ENCODE measurements at regions not wholly inside any gene's neighbourhood (a gene's known extent, or its start where the extent isn't known, plus 50 kb on each side); places are given as distances from the start of the nearest gene placed in this dataset.

DNA sequence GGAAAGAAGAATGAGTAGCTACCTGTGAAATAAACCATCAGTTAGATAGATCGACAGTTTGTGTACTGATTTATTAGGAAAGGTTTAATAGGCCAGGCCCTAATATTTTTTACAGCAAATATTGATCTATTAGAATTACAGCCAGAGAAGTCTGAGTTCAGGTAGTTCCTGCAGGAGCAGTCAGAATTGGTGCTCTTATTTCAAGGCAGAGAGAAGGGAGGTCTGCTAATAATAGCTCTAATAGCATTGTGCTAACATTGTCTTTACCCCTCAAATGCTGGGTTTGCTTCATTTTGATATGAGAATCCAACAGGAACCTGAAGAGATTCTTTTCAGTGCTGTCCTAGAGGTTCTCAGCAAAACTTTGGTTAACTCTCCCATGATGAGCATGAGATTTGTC lies 343.8 kb upstream of the NAV3 start:
- DNase-seq = no peak

DNA sequence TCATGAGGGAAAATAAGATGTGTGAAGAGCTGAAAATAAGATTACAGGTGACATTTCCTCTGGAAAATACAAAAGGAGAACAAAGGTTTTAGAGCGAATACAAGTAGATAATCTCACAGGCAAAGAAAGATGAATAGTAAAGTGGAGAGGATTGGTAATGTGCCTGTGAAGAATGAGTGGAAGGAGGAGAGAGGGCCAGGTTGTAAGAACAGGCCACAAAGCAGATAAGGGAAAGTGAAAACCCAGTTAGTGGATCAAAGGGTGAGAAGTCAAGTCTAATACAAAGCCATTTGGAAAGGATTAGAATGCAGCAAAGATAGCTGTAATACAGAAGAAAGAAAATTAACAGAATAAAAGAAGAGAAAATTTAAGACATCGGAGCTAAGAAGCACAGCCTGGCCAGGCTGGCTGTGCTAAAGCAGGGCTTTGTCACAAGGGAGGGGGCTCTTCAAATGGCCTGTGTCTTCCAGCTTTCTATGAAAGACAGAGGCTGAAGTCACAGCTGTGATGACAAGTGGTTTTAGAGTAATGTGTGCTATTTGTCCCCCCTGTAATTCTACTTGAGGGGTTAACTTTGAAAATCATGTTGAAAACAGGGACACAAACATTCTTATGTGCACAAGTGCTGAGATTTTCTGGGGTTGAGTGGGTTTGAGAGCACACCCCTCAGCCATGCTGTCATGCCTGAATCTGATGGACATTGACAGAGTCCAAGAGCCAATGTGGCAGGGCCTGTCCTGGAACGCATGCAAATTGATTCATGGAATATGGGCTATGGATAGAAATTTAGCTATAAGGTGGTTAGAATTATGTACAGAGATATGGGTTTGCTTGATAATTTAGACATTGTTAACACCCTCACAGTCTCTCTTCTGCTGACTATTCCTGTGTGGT lies 344.5 kb upstream of the NAV3 start:
- no peak for DNase-seq

- no peak for DNase-seq
Measured at GRCh38 chr12:77481687-77482086, 349.0 kb upstream of the NAV3 start.

GRCh38 chr12:77477907-77478533 lies 352.7 kb upstream of the NAV3 start:
- DNase-seq = no peak

- DNase-seq = no peak
Measured at GRCh38 chr12:77471801-77472200, 358.9 kb upstream of the NAV3 start.

DNA sequence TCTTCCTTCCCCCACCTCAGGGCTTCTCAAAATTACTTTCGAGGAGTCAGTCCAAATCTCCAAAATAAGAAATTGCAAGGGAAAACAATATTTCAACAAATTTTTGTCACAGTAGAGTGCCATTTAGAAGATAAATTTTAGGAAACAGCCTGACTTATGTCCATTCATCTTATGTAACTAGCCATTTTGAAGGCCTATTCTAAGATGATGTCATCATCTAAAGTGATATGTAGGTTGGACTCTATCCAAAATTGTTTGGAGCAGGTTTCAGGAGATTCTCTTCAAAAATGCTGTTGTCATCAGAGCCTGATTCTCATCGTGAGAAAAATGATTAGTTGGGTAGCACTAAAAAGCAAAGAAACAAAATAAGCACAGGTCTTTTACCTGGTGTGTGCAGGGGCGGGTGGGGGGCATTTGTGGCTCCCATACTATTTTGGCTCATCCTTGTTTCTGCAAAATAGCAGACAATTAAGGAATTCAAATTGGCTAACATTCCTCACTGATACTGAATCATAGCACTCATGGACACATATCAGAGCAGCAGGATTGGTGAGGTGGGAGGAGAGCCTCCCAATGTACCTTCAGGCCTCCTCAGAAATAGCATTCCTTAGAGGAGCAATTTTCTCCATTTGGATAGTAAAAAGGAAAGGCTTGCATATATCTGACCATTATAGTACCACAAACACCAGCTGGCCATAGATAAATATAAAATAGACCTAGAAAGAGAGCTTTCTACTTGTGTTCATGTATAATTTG lies 360.9 kb upstream of the NAV3 start:
- no peak for DNase-seq

- DNase-seq = no peak
Measured at GRCh38 chr12:77442633-77443032, 377.3 kb upstream of the E2F7 start.

DNA sequence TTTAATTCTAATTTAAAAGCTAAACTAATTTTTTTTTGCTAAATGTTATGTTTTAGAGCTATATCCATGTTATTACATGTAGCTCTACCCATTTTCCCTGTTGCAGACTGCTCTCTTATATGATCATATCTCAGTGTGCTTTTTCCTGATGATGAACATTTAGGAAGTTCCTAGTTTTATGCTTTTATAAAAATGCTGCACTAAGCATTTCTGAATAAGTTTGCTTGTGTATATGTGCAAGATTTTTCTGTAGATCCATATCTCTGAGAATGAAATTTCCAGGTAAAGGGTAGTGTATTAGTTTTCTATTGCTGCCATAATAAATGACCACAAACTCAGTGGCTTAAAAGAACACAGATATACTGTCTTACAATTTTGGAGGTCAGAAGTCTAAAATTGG lies 374.4 kb upstream of the E2F7 start:
- DNase-seq = no peak

DNA sequence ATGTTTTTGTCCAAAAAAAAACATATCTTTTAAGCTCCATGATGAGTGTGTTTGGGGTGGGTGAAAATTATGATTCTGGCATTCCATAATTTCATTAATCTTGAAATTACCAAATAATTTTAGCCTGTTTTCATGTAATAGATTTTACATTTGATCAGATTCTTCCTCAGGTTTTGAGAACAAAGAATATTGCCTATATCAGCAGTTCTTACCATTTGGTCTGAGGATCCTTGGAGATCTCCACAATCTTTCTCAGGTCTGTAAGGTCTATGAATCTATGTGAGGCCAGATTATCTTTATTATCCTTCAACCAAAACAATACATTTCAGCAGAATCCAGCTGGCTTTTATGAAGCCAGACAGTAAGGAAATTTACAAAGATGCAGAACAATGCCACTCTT lies 373.3 kb upstream of the E2F7 start:
- DNase-seq = no peak

DNA sequence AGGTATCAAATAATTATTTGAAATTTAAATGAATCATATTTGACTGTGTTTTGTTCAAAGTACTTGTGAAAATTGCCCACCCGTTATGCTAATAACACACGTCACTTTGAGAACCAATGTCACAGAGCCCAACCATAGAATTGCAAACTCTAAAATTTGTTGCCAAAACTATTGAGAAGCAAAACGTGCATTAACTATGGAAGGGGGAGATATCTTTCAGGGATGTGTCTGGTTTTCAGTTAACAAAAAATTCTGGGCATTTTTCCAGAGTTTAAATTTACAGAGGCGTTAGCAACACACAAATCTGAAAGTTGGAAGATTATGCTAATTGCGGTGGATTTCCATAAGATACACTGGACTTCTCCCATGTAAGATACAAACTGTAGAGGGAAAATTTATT lies 371.8 kb upstream of the E2F7 start:
- DNase-seq = no peak

DNA sequence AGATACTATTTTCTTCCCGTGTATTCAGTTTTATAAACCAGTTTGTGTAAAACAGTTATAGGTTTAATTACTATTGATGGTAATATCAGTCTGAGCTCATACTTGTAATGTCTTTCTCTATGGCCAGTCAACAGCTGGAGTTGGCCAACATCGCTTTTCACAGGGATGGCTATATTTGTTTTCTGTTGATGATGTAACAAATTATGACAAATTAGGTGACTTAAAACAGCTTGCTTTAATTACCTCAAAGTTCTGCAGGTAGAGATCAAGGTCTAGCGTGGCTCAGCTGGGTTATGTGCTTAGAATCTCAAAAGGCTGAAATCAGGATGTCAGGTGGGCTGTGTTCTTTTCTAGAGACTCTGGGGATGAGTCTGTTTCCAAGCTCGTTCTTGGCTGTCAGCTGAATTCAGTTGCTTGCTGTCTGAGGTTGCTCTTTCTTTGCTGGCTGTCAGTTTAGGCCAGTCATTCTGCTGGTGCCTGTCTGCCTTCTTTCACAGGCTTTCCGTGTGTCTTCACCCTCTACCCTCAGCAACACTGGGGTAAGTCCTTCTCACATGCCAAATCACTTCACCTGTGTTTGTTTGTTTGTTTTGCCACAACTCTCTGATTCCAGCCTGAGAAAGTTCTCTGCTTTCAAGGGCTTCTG lies 370.2 kb upstream of the E2F7 start:
- no peak for DNase-seq

GRCh38 chr12:77433799-77434198 lies 368.4 kb upstream of the E2F7 start:
- no peak for DNase-seq

- DNase-seq = no peak
Measured at GRCh38 chr12:77429426-77429825, 364.1 kb upstream of the E2F7 start.

GRCh38 chr12:77421152-77421551 lies 355.8 kb upstream of the E2F7 start:
- no peak for DNase-seq

- DNase-seq = no peak
Measured at GRCh38 chr12:77409551-77409950, 344.2 kb upstream of the E2F7 start.

DNA sequence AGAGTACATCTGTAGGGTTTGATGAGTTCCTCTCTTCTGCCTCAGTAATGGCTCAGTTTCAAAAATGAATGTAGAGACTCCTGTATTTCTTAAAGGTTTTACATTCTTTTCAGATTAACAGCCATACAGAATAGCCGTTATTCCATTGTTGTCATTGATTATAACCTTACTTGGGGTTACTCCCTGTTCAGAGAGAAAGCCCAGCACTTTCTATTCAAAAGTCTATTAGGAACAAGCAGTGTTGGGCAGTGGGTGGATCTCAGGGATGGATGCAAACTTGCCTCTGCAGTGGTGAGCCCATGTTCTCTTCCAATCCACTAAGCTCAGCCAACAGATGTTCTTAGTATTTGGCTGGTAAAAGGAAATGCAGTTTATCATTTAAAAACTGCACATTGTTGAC lies 342.6 kb upstream of the E2F7 start:
- no peak for DNase-seq

- no peak for DNase-seq
Measured at GRCh38 chr12:77406219-77406905, 341.0 kb upstream of the E2F7 start.

- DNase-seq = no peak
Measured at GRCh38 chr12:77402716-77403115, 337.3 kb upstream of the E2F7 start.

- no peak for DNase-seq
Measured at GRCh38 chr12:77401770-77402081, 336.4 kb upstream of the E2F7 start.

DNA sequence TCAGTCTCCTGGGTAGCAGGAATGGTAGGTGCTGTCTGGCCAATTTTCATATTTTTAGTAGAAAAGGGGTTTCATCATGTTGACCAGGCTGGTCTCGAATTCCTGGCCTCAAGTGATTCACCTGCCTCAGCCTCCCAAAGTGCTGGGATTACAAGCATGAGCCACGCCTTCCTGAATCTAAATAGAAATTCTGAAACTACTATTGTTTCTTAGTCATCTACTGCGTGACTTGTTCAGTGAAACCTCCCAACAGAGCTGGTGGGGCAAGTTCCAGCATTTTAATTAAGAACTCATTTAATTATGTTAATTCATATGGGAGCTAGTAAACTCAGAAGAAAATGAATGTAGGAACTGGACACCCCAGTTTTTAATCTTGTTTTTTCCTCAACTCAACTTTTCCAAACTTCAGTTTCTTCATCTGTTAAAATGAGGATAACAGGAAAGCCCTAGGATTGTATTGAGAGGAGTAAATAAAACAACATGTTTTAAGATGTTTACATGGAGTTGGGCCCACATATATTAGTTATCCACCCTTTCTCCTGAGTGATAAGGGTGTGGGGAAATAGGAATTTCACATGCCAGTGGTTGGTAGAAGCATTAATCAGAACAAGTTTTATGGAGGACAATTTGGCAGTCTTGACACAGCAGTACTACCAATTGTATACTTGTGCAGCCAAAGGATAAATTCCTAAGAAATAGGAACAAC lies 335.8 kb upstream of the E2F7 start:
- no peak for DNase-seq

DNA sequence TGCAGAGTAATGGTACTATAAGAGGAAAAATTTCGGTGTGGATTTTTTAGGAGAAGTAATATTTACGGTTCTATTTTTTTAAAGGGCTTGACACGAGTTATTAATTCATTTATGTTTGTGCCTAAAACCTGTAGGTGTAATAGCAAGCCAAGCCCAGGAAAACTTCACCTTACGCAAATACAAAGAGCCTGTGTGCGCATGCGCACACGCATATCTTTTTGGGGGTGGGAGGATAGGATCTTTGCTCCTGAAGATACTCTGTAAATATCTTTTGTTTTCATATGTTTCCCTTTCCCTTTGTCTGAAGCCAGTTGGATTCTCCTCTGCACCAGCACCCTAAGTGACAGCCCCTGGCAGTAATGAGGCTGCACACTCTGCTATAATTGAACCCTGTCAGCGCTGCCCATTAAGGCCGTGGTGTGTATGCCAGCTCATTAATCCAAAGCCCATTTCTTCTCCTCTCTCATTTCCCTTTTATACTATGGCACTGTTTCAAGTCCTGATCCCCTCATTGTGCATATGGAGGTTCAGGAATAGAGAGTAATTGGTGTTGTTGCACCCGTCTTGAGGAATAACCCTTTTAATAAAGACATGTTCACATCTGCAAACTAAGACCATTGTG lies 327.2 kb upstream of the E2F7 start:
- DNase-seq = no peak
